Stimulated activated naive CD8-positive, alpha-beta T cell treated with anti-CD3 and anti-CD28 coated beads, Interleukin-15, Interleukin-2, amounts not matched to agents 100 ng/mL and 50 ng/mL, for 24 hours (primary cell): ENCODE measurements at regions not wholly inside any gene's neighbourhood (a gene's known extent, or its start where the extent isn't known, plus 50 kb on each side); places are given as distances from the start of the nearest gene placed in this dataset.

Source experiments
- H3K27ac Mint-ChIP-seq: one replicate; pipeline ENCODE4 v1.8.0; 2021; ENCODE audit warnings: mild to moderate bottlenecking, mixed read lengths
- H3K27me3 Mint-ChIP-seq: one replicate; pipeline ENCODE4 v1.8.0; 2021; ENCODE audit warnings: mixed read lengths
- H3K36me3 Mint-ChIP-seq: one replicate; pipeline ENCODE4 v1.8.0; 2021; ENCODE audit warnings: low read depth, mixed read lengths
- H3K4me1 Mint-ChIP-seq: one replicate; pipeline ENCODE4 v1.8.0; 2021; ENCODE audit warnings: low read depth, mixed read lengths
- H3K4me3 Mint-ChIP-seq: one replicate; pipeline ENCODE4 v1.8.0; 2021; ENCODE audit warnings: mild to moderate bottlenecking, mixed read lengths
- H3K9me3 Mint-ChIP-seq: one replicate; pipeline ENCODE4 v1.8.0; 2021; ENCODE audit warnings: mixed read lengths

GRCh38 chr5:5658889-5659465, 236.5 kb downstream of the ICE1 start:
- Mint-ChIP-seq H3K4me3 (no peak overlapping the region), H3K4me1 (no peaks in the 10 kb centered on the region), H3K36me3 (no peaks in the 10 kb centered on the region), H3K9me3 (no peaks in the 10 kb centered on the region), H3K27me3 (peaks cover 9% of the 10 kb centered on the region), H3K27ac (no peak overlapping the region)

GRCh38 chr5:5658226-5658625, 235.7 kb downstream of the ICE1 start:
- Mint-ChIP-seq H3K4me3 (no peak overlapping the region), H3K27ac (no peak overlapping the region), H3K36me3 (no peaks in the 10 kb centered on the region), H3K27me3 (peaks cover 9% of the 10 kb centered on the region), H3K4me1 (no peaks in the 10 kb centered on the region), H3K9me3 (no peaks in the 10 kb centered on the region)

GRCh38 chr5:5652181-5652580, 229.7 kb downstream of the ICE1 start:
- Mint-ChIP-seq H3K27me3 (no peaks in the 10 kb centered on the region), H3K9me3 (no peaks in the 10 kb centered on the region), H3K36me3 (no peaks in the 10 kb centered on the region), H3K27ac (no peak overlapping the region), H3K4me3 (no peak overlapping the region), H3K4me1 (no peaks in the 10 kb centered on the region)

GRCh38 chr5:5650949-5651348, 228.5 kb downstream of the ICE1 start:
- Mint-ChIP-seq H3K36me3 (no peaks in the 10 kb centered on the region), H3K4me1 (no peaks in the 10 kb centered on the region), H3K27ac (no peak overlapping the region), H3K27me3 (no peaks in the 10 kb centered on the region), H3K9me3 (no peaks in the 10 kb centered on the region), H3K4me3 (no peak overlapping the region)

GRCh38 chr5:5650242-5650641, 227.8 kb downstream of the ICE1 start:
- H3K4me1 Mint-ChIP-seq, result no peaks in the 10 kb centered on the region
- no peak overlapping the region for H3K4me3 Mint-ChIP-seq
- no peak overlapping the region for H3K27ac Mint-ChIP-seq
- H3K36me3 Mint-ChIP-seq, result no peaks in the 10 kb centered on the region
- no peaks in the 10 kb centered on the region for H3K9me3 Mint-ChIP-seq
- H3K27me3 Mint-ChIP-seq, result no peaks in the 10 kb centered on the region

- no peaks in the 10 kb centered on the region for H3K36me3 Mint-ChIP-seq
- no peaks in the 10 kb centered on the region for H3K9me3 Mint-ChIP-seq
- H3K4me3 Mint-ChIP-seq, result no peak overlapping the region
- no peaks in the 10 kb centered on the region for H3K4me1 Mint-ChIP-seq
- no peak overlapping the region for H3K27ac Mint-ChIP-seq
- H3K27me3 Mint-ChIP-seq, result no peaks in the 10 kb centered on the region
Observed at GRCh38 chr5:5649641-5650040, 227.2 kb downstream of the ICE1 start.

GRCh38 chr5:5648694-5649093, 226.2 kb downstream of the ICE1 start:
- Mint-ChIP-seq H3K27me3 (no peaks in the 10 kb centered on the region), H3K27ac (no peak overlapping the region), H3K4me1 (no peaks in the 10 kb centered on the region), H3K36me3 (no peaks in the 10 kb centered on the region), H3K4me3 (no peak overlapping the region), H3K9me3 (no peaks in the 10 kb centered on the region)

GRCh38 chr5:5645891-5646290, 223.4 kb downstream of the ICE1 start:
- Mint-ChIP-seq H3K27me3 (no peaks in the 10 kb centered on the region), H3K9me3 (no peaks in the 10 kb centered on the region), H3K4me1 (no peaks in the 10 kb centered on the region), H3K4me3 (no peak overlapping the region), H3K36me3 (no peaks in the 10 kb centered on the region), H3K27ac (no peak overlapping the region)

- Mint-ChIP-seq H3K27ac (no peak overlapping the region), H3K27me3 (peaks cover 3% of the 10 kb centered on the region), H3K9me3 (no peaks in the 10 kb centered on the region), H3K36me3 (no peaks in the 10 kb centered on the region), H3K4me3 (no peak overlapping the region), H3K4me1 (no peaks in the 10 kb centered on the region)
Observed at GRCh38 chr5:5645198-5645597, 222.7 kb downstream of the ICE1 start.

GRCh38 chr5:5644249-5644648, 221.8 kb downstream of the ICE1 start:
- Mint-ChIP-seq H3K36me3 (no peaks in the 10 kb centered on the region), H3K27ac (no peak overlapping the region), H3K9me3 (no peaks in the 10 kb centered on the region), H3K27me3 (peaks cover 3% of the 10 kb centered on the region), H3K4me1 (no peaks in the 10 kb centered on the region), H3K4me3 (no peak overlapping the region)

GRCh38 chr5:5643481-5643880, 221.0 kb downstream of the ICE1 start:
- H3K4me3 Mint-ChIP-seq, result no peak overlapping the region
- no peaks in the 10 kb centered on the region for H3K4me1 Mint-ChIP-seq
- H3K27ac Mint-ChIP-seq, result no peak overlapping the region
- H3K36me3 Mint-ChIP-seq, result no peaks in the 10 kb centered on the region
- H3K9me3 Mint-ChIP-seq, result no peaks in the 10 kb centered on the region
- peaks cover 3% of the 10 kb centered on the region for H3K27me3 Mint-ChIP-seq

- Mint-ChIP-seq H3K4me1 (no peaks in the 10 kb centered on the region), H3K4me3 (no peak overlapping the region), H3K36me3 (no peaks in the 10 kb centered on the region), H3K9me3 (no peaks in the 10 kb centered on the region), H3K27me3 (peaks cover 7% of the 10 kb centered on the region), H3K27ac (no peak overlapping the region)
Observed at GRCh38 chr5:5638211-5638610, 215.7 kb downstream of the ICE1 start.

- H3K4me3 Mint-ChIP-seq, result no peak overlapping the region
- H3K36me3 Mint-ChIP-seq, result no peaks in the 10 kb centered on the region
- no peak overlapping the region for H3K27ac Mint-ChIP-seq
- H3K27me3 Mint-ChIP-seq, result peaks cover 7% of the 10 kb centered on the region
- no peaks in the 10 kb centered on the region for H3K4me1 Mint-ChIP-seq
- no peaks in the 10 kb centered on the region for H3K9me3 Mint-ChIP-seq
Observed at GRCh38 chr5:5637173-5637572, 214.7 kb downstream of the ICE1 start.

GRCh38 chr5:5634817-5635216, 212.3 kb downstream of the ICE1 start:
- Mint-ChIP-seq H3K9me3 (no peaks in the 10 kb centered on the region), H3K4me3 (no peak overlapping the region), H3K27me3 (peaks cover 4% of the 10 kb centered on the region), H3K27ac (no peak overlapping the region), H3K4me1 (no peaks in the 10 kb centered on the region), H3K36me3 (no peaks in the 10 kb centered on the region)

GRCh38 chr5:5633579-5633978, 211.1 kb downstream of the ICE1 start:
- Mint-ChIP-seq H3K36me3 (no peaks in the 10 kb centered on the region), H3K27ac (no peak overlapping the region), H3K9me3 (no peaks in the 10 kb centered on the region), H3K27me3 (peaks cover 4% of the 10 kb centered on the region), H3K4me1 (no peaks in the 10 kb centered on the region), H3K4me3 (no peak overlapping the region)

GRCh38 chr5:5632678-5633077, 210.2 kb downstream of the ICE1 start:
- no peak overlapping the region for H3K4me3 Mint-ChIP-seq
- H3K4me1 Mint-ChIP-seq, result no peaks in the 10 kb centered on the region
- H3K27ac Mint-ChIP-seq, result no peak overlapping the region

More at GRCh38 chr5:5632678-5633077, 210.2 kb downstream of the ICE1 start:
- H3K9me3 Mint-ChIP-seq, result no peaks in the 10 kb centered on the region
- no peaks in the 10 kb centered on the region for H3K36me3 Mint-ChIP-seq
- H3K27me3 Mint-ChIP-seq, result no peaks in the 10 kb centered on the region
